GM18907 (cell line): ENCODE measurements at regions not wholly inside any gene's neighbourhood (a gene's known extent, or its start where the extent isn't known, plus 50 kb on each side); places are given as distances from the start of the nearest gene placed in this dataset.
"Not testable (repeated sequence)": the region's sequence is repeated elsewhere in the genome, so short reads cannot be mapped to it uniquely, and the experiment has no call there.

Source experiments
- ATAC-seq: cut with Tn5 transposase; IDR thresholded peaks from one replicate; pipeline ENCODE4 v1.9.1; 2021; ENCODE audit warnings: mild to moderate bottlenecking, moderate library complexity; ENCODE audit not compliant: unreplicated experiment

DNA sequence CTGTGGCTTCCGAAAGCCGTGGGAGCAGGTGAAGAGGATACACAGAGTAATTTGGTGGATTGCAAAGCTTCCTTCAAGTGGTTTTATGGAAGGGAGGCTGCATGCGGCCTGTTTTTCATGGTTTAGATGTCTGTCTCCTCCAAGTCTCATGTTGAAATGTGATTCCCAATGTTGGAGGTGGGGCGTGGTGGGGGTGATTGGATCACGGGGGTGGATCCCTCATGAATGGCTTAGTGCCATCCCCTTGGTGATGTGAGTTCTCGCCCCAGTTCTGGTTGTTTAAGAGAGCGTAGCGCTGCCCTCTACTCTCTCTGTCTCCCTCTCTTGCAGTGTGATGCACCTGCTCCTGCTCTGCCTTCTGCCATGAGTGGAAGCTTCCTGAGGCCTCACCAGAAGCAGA, 247.8 kb upstream of the B3GAT1 start:
- ATAC-seq = no peak

DNA sequence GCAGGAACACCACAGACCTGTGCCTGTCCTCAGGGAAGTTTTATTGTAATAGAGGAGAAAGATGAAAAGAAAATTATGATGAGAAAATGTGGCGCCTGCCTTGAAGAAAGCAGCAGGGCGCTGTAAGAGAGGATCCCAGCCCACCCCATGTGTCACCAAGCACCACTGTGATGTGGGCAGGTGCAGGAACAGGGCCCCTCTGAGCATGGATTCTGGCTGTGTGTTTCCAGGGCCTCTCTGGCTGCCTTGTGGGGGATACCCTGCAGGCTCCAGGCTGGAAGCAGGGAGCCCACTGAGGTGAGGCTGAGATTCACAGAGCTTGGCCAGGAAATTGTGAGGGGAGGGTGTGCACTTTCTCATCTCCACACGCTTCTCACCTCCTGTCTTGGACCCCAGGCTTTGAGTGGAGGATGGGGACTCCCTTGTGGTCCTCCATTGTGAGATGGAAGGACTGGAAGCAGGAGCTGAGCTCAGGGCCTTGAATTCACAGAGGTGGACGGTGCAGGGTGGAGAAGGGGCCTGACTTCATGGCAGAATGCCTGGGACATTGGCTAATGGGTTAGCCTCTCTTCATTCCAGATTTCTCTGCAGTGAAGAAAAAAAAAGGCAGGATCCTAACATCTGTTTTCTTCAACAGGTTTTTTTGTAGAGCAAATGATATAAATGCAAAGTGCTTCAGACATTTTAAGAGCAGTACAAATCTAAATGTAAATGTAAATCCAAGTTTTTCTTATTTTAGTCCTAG, 246.6 kb upstream of the B3GAT1 start:
- ATAC-seq = no peak

DNA sequence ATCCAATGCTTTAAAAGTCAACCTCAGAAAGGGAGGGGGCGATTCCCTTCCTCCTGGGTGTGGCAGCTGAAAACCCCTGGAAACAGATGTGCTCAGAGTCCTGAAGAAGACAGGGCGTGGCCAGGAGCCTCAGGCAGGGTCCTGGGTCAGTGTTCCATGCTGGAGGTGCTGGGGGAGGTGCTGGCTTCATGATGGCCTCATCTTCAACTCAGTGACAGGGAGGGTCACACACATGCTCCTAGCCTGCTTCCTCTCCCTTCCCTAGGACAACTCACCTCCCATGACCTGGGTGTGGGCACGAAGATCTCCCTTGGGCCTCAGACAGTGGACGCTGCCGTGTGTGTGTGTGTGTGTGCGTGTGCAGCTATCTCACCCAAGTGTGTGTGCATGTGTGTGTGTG, 245.6 kb upstream of the B3GAT1 start:
- no peak for ATAC-seq

DNA sequence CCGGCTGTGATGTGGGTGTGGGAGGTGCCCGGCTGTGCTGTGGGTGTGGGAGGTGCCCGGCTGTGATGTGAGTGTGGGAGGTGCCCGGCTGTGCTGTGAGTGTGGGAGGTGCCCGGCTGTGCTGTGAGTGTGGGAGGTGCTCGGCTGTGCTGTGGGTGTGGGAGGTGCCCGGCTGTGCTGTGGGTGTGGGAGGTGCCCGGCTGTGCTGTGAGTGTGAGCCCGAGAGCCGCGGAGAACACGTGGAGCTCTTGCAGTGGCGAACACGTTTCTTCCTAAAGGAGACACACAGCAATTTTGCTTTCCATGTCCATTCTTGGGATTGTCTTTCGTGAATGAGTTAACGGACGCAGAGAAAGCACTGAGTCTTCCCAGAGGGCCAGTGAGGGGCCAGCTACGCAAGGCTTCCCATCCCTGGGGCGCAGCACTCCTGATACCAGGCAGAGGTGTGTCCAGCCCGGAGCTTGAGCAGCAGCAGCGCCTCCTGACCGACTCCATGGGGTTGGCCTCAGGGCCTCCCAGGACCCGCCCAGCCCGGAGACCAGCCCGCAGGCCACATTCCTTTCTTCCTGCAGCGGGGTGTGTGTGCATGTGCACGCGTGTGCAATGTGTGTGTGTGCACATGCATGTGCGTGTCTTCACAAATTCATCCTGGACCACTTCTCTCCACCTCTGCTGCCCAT, 245.0 kb upstream of the B3GAT1 start:
- no peak for ATAC-seq

DNA sequence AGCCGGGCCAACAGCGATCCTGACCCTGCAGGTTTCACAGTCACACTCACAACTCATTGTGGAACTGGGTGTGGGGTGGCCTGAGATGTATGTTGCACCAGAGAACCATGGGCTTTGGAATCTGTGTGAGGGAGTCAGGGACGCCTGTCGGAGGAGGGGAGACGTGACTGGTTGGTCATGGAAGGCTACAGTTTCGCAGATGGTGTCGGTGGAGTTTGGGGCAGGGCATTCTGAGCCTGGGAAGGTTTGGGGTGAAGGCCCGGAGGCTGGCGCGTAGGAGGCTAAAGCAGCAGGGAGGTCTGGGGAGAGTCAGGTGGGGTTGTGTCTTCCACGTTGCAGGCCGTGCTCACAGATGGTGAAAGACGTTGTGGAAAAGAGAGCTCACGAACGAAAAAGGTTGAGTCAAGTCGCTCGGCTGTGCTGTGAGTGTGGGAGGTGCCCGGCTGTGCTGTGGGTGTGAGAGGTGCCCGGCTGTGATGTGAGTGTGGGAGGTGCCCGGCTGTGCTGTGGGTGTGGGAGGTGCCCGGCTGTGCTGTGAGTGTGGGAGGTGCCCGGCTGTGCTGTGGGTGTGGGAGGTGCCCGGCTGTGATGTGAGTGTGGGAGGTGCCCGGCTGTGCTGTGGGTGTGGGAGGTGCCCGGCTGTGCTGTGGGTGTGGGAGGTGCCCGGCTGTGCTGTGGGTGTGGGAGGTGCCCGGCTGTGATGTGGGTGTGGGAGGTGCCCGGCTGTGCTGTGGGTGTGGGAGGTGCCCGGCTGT, 244.2 kb upstream of the B3GAT1 start:
- ATAC-seq = not testable (repeated sequence)

DNA sequence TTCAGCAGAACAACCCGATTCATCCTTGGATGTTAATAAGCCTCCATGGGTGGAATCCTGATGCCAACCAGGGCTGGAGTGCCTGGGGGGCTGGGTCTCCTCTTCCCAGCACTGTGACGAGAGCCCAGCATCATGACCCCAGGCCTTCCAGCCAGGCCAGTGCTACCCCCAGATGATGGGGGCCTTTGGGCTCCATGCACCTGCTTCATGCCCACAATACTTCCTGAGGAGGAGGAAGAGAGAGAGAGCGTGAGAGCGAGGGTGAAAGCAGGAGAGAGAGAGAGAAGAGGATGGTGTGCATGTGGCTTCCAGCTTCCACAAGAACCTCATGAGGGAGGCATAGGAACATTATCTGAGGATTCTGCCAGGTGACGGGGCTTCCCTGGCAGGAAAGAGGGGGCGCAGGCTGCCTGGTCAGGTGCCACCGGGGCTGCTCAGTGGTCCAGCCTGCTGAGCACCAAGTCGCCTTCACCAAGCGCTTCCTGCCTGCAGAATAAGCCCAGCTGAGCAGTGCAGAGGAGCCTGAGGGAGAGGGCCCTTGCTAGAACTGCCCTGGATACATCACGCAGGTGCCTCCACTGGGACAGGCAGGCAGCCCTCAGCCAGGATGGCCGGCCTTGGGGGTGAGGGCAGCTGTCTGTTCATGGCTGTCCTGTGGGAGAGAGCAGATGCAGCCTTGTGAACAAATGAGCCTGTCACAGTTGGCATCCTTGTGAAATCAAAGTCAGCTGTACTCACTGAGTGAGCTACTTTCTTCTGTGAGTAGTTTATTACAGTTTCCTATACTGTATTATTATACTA, 243.3 kb upstream of the B3GAT1 start:
- no peak for ATAC-seq

DNA sequence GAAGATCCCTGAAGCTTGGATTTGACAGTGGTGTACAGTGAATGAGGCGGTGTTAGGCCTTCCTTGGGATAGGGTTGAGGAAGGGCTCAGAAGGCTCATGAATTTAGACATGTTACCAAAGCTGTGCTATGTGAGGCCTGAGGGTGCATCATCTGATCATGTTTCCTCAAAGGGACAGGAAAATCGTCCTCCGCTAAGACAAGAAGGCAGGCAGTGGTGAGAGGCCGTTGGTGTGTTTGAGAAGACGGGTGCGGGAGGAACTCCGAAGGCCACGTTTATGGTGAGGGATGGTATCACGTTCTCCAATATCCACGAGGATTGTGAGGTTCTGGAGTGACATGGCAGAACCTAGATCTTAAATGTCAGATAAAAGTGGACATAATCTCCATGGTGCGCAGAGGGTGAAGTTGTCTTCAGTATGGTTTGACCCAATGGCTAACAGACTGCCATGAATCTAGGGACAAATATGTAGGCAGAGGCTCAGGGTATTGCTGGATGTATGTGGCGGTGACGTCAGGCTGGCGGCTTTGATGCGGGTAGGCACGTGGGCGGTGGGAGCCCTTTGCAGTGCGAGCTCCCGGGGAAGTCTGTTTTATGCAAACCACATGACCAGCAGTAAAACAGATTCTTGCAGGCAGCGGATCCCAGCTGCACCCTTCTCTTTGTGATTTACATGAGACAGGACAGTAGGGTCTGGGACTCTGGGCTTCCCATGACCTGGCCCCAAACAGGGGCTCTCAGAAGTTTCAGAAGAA, 242.3 kb upstream of the B3GAT1 start:
- ATAC-seq = no peak

DNA sequence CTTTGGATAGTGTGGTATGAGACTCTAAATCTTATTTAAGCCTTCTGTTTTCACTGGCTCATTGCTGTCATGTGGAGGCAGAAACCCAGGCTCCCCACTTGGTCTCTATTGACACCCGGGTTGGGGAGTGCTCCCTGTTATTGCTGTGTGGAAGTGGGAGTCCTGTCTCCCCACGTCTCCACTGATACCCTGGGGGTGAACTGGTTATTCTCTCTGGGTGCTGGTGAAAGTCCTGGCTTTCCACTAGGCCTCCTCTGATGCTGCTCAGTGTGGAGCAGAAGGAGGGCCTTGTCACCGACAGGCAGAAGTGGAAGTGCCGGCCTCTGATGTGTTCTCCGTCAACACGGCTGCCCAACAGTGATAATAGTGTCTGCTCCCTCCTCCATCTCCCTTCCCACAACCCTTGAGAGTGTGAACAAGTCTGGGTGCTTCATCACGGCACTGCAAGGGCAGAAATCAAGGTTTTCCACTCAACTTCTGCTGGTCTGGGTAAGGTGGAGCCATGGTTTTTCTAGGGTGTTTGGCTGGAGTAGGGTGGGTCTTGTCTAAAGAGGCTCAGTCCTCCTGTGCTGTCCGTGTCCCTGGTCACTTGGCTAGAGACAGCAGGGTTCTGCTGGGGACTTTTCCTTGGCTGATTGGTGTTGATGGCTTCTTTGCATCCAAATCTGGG, 240.7 kb upstream of the B3GAT1 start:
- no peak for ATAC-seq

DNA sequence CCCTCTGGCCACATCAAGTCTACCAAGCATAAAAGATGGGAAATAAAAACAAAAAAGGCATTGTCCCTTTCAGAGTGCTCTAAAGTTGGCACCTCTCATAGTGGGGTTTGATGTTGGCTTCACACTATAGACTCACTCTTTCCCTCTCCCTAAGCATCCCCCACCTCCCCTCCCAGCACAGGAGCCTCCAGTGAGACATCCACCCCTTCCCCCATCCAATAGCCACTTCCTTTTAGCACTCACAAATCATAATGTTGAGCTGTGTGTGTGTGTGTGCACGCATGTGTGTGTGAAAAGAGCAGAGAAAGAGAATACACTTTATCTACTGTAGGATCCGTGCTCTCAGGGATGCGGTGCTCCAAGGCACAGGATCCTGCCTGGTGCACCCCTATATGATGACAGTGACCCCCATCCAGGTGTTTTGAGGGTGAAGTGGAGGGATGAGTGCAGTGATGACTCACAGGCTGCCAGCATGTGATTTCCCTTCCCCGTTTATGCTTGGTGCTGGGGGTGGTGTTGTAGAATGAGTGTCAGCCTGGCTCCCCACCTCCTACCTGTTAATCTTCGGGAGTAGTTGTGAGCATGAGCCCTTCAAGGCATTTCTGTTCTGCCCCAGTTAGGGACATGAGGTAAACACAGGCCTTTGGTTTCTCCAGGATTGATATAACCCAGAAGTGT, 235.2 kb upstream of the B3GAT1 start:
- ATAC-seq = no peak

DNA sequence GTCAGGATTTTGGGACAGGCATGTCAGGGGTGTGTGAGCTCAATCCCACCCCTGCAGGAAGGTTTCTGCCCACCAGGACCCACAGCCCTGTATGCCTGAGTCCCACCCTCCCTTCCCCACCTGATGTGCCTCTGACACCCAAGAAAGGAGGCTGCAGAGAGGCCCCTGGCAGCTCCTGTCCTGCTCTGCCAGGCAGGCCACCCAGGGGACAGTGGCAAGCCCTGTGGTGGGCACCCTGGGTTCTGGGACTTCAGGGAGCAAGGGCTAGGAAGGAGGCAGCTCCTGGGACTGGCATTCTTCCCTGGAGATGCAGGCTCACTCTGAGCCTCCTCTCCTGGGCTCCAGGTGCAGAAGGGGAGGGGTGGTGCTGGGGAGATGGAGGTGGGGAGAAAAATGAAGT, 234.5 kb upstream of the B3GAT1 start:
- no peak for ATAC-seq

DNA sequence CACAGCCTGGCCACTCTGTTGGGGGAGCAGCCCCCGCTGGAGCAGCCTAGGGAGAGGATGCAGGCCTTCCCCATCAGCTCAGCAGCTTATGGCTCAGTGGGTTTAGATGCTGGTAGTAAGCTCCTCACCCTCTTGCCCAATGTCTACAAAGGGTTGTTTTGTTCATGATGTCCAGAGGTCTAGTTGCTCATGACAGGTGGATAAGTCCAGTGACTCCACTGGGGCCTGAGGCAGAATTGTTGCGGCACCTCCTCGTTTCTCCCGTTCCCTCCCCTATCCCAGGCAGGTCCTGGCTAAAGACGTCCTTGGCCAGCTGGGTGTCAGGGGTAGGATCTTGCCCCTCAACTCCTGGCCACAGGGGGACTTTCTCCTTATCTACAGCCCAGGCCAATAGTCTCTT, 233.5 kb upstream of the B3GAT1 start:
- no peak for ATAC-seq

DNA sequence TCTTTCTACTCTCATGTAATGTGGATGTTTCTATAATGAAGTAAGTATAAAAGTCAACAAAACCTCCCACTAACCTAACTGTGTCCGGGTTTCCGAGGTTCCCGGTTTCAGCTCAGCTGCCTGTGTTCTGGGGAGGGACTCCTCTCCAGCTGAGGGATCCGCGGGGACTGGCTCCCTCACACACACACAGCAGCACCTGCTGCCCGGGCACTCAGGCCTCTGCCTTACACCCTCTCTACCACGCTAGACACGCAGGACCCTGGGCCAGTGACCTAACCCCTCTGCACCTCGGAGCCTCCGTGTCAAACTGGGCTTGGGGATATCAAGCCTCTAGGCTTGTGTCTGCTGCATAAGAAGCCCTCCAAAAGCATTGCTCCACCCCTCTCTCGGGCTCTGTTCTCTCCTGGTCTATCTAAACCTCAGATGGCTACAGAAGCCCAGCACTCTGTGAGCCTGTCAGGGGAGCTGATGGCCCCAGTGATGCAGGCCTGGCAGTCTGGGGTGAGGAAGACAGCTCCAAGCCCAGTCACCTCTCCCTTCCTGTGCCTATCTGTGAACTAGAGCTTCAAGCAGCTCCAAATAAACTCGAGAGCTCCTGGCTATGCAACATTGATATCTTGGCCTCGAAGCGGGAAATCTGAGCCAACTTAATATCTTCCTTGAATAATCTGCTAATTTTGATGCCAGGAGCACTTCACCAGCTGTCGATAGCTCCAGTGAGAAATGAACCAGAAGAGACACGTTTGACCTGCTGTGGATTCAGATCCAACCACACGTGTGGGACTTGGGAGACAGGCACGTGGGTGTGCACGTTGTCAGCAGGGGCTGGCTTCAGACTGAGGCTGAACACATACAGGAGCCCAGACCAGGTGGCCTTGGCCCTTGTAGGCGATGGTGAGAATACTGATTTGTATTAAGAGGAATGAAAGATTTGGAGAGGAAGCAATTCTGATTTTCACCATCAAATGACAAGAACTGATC, 232.7 kb upstream of the B3GAT1 start:
- ATAC-seq = no peak

DNA sequence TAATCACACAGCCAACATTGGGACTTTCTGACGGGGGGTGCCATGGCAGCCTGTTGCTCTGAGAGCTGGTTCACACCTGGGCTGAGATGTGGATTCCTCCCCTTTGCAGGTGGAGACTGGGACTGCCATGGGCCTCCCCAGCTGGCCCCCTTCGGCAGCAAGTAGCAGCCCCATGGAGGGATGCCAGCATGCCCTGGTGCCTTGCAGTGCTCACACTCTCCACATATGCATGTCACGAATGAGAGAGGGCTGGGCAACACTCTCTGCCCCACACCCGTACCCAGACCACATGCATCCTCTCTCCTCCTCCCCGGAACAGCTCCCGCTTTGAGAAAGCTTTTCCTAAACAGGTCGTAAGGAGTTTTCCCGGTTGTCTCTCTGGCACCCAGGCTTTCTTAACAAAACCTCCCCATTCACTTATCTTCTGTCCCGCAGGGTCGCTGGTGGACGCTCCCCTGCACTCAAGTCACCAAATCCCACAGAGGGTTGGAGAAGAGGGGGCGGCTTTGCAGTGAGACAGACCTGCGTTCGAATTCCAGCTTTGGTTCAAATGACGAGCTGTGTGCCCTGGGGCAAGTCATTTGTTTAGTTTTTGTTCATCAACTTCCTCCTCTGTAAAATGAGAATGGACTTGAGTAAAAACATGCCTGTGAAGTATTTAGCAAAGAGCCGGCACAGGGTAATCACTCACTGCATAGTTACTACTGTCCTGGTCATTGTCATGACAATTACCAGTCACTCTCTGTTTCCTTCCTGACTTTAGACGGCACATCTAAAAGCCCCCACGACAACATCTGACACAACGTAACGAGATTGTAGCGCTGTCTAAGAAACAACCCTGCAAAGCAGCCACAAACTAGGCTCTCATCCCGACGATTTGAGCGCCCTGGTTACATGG, 231.3 kb upstream of the B3GAT1 start:
- no peak for ATAC-seq

DNA sequence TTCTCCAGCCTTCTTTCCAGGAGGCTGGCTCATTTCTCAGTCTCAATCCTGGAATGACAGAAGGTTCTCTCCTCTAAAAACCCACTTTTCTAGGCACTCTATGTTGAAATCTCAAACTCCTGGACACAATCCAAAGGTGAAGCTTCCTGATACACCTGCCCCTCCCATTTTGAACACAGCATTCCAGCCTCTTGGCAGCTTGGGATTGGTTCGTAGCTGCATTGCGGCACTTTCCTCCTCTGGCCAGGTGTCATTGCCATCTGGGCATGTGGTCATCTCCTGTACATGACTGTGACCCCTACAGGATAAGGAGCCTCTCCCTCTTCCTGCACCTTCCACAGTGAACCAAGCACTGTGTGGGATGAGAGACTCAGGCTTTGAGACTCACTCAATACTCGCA, 230.2 kb upstream of the B3GAT1 start:
- no peak for ATAC-seq

DNA sequence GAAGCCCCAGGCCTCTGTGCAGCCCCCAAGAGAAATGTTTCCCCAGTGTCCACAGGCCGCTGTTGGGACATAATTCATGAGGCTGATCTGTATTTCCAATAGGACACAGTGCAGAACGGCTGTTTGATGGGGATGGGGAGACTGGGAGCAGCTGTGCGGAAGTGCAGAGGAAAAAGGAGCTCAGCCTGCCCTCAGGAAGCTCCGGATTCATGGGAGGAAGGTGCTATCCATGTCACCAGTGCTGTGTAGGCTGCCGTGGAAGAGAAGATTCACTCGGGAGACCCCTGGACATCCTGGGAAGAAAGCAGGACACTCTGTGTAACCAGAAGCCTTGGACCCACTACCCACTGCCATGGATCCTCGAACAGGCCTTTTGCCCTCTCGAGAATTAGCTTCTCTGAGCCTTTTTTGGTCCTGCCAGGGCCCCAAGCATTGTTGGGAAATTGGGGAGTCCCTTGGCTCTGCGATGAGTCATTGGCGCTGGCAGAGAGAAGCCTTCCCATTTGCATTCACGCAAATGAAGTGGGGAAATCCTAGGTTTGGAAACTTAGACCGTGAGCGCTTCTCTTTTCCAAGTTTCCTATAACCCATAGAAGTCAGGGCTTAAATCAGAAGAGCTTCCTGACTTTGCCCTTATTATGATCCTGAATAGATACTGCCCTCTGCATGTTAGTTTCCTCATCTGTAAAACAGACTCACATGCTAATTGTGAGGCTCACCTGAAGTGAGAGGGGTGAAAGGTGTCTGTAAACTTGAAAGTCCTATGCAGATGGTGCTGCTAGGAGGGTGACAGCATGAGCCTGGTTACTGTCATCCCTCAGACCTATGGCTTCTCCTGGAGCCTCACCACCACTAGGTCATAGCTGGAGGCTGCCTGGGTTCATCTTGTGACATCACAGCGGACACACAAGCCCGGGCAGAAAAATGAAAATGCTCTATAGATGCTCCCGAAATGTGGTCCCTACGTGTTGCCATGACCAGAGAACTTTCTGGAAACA, 229.2 kb upstream of the B3GAT1 start:
- no peak for ATAC-seq

DNA sequence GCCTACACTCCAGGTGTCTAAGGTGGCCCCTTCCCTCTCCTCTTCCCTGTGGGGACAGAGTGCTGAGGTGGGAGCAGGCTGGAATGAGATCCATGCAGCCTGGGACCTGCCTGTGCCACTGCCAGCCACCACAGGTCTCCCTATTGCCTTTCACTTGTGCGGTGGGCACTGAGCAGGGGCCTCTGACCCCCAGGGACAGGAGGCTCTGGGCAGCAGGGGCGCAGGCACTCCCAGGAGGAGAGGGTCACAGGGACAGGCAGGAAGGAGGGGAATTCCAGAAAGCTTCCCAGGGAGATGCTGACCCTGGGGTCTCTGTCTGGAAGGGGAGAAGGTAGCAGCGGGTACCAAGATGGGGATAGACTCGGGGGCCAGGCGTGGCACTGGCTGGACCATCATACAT, 228.5 kb upstream of the B3GAT1 start:
- ATAC-seq = no peak
